Fibroblast of skin of abdomen (primary cell): ENCODE measurements at regions not wholly inside any gene's neighbourhood (a gene's known extent, or its start where the extent isn't known, plus 50 kb on each side); places are given as distances from the start of the nearest gene placed in this dataset.

Experiments used
- DNase-seq: peaks from one replicate; pipeline ENCODE4 v3.0.0-alpha.2; 2013

DNA sequence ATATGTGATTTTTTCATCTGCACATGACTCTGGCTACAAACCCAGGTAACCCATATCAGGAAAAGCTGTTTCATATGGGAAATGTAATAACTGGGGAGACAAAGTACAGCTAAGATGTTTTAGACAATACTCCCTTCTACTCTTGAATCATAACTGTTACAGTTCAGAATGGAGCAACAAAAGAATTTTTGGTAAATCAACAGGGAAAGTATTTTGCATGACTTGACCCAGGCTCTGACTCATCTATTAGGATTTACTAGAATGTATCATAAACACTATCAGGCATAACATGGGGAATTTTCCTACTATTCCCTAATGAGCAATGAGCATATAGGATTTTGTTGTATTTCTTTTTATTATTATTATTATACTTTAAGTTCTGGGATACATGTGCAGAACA, 553.0 kb downstream of the SLC16A7 start:
- DNase-seq: peak; percentile 94

DNA sequence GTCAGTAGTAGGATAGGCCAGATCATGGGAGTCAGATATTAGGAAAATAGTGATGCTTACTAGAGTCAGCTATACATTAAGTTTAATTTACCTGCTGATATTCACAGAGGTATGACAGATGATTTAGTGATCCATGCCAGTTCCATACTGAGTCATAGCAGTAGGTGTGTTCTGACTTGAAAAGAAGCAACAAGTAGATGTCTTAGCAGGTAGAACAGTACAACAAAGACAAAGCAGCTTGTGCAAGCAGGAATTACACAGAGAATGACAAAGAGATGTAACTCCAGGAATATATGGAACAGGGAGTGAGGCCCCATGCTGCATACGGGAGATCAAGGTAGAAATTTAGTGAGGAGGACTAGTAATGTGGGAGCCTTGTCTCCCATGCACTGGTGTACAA, 556.9 kb downstream of the SLC16A7 start:
- DNase-seq: no peak

GRCh38 chr12:60159761-60160160, 563.9 kb downstream of the SLC16A7 start:
- DNase-seq: no peak

DNA sequence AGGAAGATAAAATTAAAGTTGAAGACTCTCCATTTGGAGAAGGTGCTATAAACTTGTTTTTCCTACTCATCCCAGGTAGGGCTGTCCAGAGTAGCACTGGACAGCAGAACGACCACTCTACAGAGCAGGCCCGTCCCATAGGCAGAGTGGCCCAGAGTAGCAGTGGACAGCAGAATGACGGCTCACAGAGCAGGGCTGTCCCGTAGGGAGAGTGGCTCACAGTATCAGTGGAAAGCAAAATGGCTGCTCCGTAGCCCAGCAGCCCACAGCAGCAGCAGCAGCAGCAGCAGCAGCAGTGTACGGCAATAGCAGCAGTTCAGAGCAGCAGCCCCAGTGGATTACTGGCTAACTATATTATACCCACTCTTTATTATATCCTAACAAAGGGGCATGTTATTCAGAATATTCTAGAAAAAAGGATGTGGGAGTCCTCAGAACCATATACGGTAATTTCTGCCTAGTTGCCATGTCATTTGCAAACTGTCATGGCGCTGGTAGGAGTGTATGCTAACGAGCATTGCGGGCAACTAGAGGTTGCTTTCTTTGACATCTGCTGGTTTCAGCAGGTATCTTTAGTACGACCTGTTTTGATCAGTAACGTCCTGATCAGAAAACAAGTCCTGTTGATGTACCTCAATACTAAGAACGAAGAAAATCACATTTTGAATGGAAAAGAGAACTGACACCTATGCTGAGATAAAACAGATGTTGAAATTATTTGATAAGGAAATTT, 567.3 kb downstream of the SLC16A7 start:
- DNase-seq: no peak

DNA sequence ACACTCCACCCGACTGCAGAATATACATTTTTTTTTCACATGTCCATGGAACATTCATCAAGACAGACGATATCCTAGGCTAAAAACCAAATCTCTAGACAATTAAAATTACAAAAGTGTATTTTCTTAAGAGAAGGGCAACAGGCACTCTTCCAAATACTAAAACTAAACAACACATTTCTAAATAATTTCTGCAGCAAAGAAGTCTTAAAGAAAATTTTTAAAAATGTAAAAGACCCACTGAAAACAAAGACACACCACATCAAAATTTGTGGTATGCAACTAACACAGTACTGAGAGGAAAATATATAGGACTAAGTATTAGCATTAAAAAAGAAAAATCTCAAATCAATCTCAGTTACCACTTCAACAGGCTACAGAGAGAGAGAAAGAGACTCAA, 570.0 kb downstream of the SLC16A7 start:
- DNase-seq: no peak

DNA sequence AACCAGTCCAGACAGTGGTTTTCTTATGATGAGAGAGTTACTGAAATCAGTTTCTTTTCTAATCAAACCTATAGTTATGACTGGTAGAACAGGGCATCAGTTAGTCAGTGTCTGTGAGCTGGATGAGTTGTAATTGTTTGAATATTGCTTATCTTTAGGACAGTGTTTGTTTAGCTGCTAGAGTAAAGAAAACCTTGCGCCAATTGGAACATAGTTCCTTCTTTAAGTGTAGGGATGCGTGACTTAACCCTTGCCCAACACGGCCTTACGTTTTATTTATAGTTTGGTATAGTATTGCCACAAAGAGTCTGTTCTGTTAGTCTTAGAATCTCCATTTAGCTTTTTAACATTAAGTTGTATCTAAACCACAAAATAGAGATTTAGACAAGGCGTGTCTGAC, 572.6 kb downstream of the SLC16A7 start:
- no peak for DNase-seq

GRCh38 chr12:60169904-60170303, 574.1 kb downstream of the SLC16A7 start:
- no peak for DNase-seq

- DNase-seq: no peak
Measured at GRCh38 chr12:60172266-60173211, 576.7 kb downstream of the SLC16A7 start.

- no peak for DNase-seq
Measured at GRCh38 chr12:60173224-60174170, 577.7 kb downstream of the SLC16A7 start.

- no peak for DNase-seq
Measured at GRCh38 chr12:60174476-60174875, 578.6 kb downstream of the SLC16A7 start.

- no peak for DNase-seq
Measured at GRCh38 chr12:60174941-60175340, 579.1 kb downstream of the SLC16A7 start.

DNA sequence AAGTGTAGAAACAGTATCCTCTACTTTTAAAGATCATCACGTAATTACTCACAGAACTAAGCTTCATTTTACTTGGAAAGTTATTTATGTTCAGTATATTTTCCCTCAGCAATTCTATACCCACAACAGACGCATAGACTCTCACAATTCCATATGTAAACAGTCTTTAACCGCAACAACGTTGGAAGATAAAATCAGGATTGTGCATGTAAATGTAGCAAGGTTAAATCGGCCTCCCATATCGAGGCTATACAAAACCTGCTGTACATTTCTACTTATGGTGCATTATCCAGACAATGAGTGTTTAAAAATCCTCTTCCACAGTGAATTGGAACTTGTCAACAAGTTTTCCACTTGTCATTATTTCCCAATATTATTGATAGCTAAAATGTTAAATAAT, 581.1 kb downstream of the SLC16A7 start:
- no peak for DNase-seq

DNA sequence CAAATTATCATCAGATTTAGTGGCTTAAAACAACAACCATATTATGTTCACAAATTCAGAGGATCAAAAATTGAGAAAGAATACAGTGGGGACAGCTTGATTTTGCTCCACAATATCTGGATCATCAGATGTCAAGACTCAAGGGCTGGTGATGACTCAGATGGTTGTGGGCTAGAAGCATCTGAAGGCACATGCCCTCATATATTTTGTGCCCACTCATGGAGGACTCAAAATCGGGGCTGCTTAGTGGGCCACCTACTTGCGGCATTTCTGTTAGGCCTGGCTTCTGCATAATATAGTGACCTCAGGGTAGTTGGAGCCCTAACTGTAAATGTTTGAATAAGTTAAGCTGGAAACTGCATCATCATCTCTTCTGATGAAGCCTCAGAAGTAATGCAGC, 584.5 kb downstream of the SLC16A7 start:
- DNase-seq: no peak

- no peak for DNase-seq
Measured at GRCh38 chr12:60182354-60182753, 586.5 kb downstream of the SLC16A7 start.

DNA sequence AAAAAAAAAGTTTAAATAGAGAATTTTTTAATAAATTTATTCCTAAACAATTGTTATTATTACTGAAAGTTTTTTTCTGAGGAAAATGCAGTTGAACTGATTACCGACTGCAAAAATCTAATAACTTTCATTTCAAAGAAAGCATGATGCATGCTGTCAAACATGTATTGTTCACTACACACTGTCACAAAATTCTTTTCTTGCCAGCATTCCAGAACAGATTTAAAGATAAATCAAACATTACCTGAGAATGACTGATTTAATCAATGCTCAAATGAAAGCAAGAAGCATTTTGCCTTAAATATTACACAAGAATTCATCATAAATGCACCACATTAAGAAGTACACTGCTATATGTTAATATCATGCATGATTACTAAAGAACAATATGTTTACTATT, 588.3 kb downstream of the SLC16A7 start:
- DNase-seq: no peak

DNA sequence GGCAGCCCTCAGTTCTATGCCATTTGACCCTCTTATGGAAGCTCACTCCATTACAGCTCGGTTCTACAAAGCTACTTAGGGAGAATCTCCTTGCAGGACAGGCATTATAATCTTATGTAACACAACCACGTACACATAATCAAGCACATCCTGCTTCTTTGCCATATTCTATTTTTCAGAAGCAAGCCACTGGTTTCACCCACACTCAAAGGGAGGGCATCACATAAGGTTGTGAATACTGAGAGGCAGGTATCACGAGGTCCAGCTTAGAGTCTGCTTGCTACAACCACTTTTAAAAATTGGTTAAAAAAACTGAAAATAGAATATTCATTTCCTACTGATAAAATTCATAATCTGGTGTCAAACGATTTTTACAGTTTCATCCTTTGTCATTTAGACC, 589.2 kb downstream of the SLC16A7 start:
- DNase-seq: no peak

- DNase-seq: no peak
Measured at GRCh38 chr12:60191271-60191670, 595.4 kb downstream of the SLC16A7 start.

GRCh38 chr12:60191676-60192359, 596.0 kb downstream of the SLC16A7 start:
- DNase-seq: peak; percentile 64

DNA sequence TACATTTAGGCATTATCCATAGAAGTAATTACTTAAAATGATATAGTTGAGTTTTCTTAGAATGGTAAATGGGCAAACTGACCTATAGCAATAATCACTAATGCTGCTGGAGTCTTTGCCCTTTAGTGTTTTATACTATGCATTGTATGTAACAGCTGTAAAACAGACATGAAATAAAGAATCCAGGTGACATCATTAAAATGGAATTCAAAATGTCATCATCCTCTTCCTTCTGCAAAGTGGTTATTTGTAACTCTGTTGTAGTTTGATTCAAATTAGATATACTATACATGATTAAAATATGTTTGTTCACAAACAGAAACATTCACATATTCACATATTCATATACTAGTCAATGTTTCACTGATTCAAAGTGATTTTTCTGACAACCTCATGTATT, 598.8 kb downstream of the SLC16A7 start:
- DNase-seq: peak; percentile 70

GRCh38 chr12:60195483-60195882, 599.7 kb downstream of the SLC16A7 start:
- DNase-seq: no peak

DNA sequence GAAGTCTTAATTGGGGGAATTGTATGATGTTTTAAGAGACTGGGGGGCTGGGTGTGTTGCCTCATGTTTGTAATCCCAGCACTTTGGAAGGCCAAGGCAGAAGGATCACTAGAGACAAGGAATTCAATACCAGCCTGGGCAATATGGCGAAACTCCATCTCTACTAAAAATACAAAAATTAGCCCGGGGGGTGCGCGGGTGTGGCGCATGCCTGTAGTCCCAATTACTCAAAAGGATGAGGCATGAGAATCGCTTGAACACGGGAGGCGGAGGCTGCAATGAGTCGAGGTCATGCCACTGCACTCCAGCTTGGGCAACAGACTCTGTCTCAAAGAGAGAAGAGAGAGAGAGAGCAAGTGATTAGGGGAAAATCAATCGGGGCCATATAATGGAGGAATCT, 600.5 kb downstream of the SLC16A7 start:
- no peak for DNase-seq

GRCh38 chr12:60197589-60197988, 601.8 kb downstream of the SLC16A7 start:
- no peak for DNase-seq
